ENCODE measurements at regions not wholly inside any gene's neighbourhood (a gene's known extent, or its start where the extent isn't known, plus 50 kb on each side); places are given as distances from the start of the nearest gene placed in this dataset.
A peak's percentile ranks its signal among the peaks of the same experiment; 100 is the strongest.

GRCh38 chr15:99504823-99505551 is 60.8 kb upstream of the MEF2A start:
- TF ChIP-seq CTCF (IDR thresholded peaks at IDR 0.05; ENCODE audit: insufficient read depth, low read depth, low read length): peak; percentile 11
- DNase-seq (ENCODE audit: low read depth): no peak
- H3K4me3 ChIP-seq (ENCODE audit: low read depth, low read length): no peak overlapping the region

GRCh38 chr15:99506399-99506798 is 59.4 kb upstream of the MEF2A start:
- no peak for TF ChIP-seq CTCF (IDR thresholded peaks at IDR 0.05; ENCODE audit: insufficient read depth, low read depth, low read length)
- no peak for DNase-seq (ENCODE audit: low read depth)
- no peak overlapping the region for H3K4me3 ChIP-seq (ENCODE audit: low read depth, low read length)

- H3K4me3 ChIP-seq (ENCODE audit: low read depth, low read length): peak overlapping the region; percentile 12
- no peak for TF ChIP-seq CTCF (IDR thresholded peaks at IDR 0.05; ENCODE audit: insufficient read depth, low read depth, low read length)
- DNase-seq (ENCODE audit: low read depth): no peak
Observed at GRCh38 chr15:99507016-99507503, 58.7 kb upstream of the MEF2A start.

GRCh38 chr15:99507504-99508310 is 58.1 kb upstream of the MEF2A start:
- peak overlapping the region; percentile 12 for H3K4me3 ChIP-seq (ENCODE audit: low read depth, low read length)
- TF ChIP-seq CTCF (IDR thresholded peaks at IDR 0.05; ENCODE audit: insufficient read depth, low read depth, low read length): peak; percentile 1
- peak; percentile 96 for DNase-seq (ENCODE audit: low read depth)

GRCh38 chr15:99508311-99508645 is 57.5 kb upstream of the MEF2A start:
- DNase-seq (ENCODE audit: low read depth): no peak
- no peak overlapping the region for H3K4me3 ChIP-seq (ENCODE audit: low read depth, low read length)
- TF ChIP-seq CTCF (IDR thresholded peaks at IDR 0.05; ENCODE audit: insufficient read depth, low read depth, low read length): no peak

- no peak for DNase-seq (ENCODE audit: low read depth)
- TF ChIP-seq CTCF (IDR thresholded peaks at IDR 0.05; ENCODE audit: insufficient read depth, low read depth, low read length): no peak
- H3K4me3 ChIP-seq (ENCODE audit: low read depth, low read length): no peak overlapping the region
Observed at GRCh38 chr15:99508852-99509251, 56.9 kb upstream of the MEF2A start.
